Neural cell (in vitro differentiated cells): ENCODE measurements at regions not wholly inside any gene's neighbourhood (a gene's known extent, or its start where the extent isn't known, plus 50 kb on each side); places are given as distances from the start of the nearest gene placed in this dataset.

Experiments used
- CTCF ChIP-seq: fragments of 450-650 bp; IDR thresholded peaks from 2 replicates; pipeline ENCODE4 v1.5.1; 2014; ENCODE audit warnings: antibody characterized with exemption, mild to moderate bottlenecking, moderate library complexity; ENCODE audit not compliant: poor library complexity, severe bottlenecking
- EP300 ChIP-seq: fragments of 450-650 bp; conservative IDR thresholded peaks from 2 replicates; pipeline ENCODE4 v1.6.1; 2014; ENCODE audit warnings: antibody characterized with exemption, mild to moderate bottlenecking, moderate library complexity; ENCODE audit not compliant: poor library complexity, severe bottlenecking
- POLR2AphosphoS5 ChIP-seq: IDR thresholded peaks from 2 replicates; pipeline ENCODE4 v1.6.1; 2012
- RAD21 ChIP-seq: fragments of 450-650 bp; conservative IDR thresholded peaks from 2 replicates; pipeline ENCODE4 v1.6.1; 2014; ENCODE audit warnings: antibody characterized with exemption, mild to moderate bottlenecking, moderate library complexity
- REST ChIP-seq: IDR thresholded peaks from 2 replicates; pipeline ENCODE4 v1.6.1; 2012; ENCODE audit warnings: borderline replicate concordance
- TAF1 ChIP-seq: IDR thresholded peaks from 2 replicates; pipeline ENCODE4 v1.6.1; 2012; ENCODE audit warnings: low read depth

- TF ChIP-seq POLR2AphosphoS5: no peak
- no peak for TF ChIP-seq CTCF
- TF ChIP-seq TAF1: no peak
- TF ChIP-seq REST: no peak
- no peak for TF ChIP-seq EP300
- no peak for TF ChIP-seq RAD21
These were observed 1226.1 kb downstream of the SI start for GRCh38 chr3:163852233-163852632.
